GM21526 (cell line): ENCODE measurements at regions not wholly inside any gene's neighbourhood (a gene's known extent, or its start where the extent isn't known, plus 50 kb on each side); places are given as distances from the start of the nearest gene placed in this dataset.
"Not testable (repeated sequence)": the region's sequence is repeated elsewhere in the genome, so short reads cannot be mapped to it uniquely, and the experiment has no call there.

Experiments used
- ATAC-seq: cut with Tn5 transposase; IDR thresholded peaks from one replicate; pipeline ENCODE4 v1.9.1; 2021; ENCODE audit warnings: moderate library complexity; ENCODE audit not compliant: unreplicated experiment, low FRiP score

DNA sequence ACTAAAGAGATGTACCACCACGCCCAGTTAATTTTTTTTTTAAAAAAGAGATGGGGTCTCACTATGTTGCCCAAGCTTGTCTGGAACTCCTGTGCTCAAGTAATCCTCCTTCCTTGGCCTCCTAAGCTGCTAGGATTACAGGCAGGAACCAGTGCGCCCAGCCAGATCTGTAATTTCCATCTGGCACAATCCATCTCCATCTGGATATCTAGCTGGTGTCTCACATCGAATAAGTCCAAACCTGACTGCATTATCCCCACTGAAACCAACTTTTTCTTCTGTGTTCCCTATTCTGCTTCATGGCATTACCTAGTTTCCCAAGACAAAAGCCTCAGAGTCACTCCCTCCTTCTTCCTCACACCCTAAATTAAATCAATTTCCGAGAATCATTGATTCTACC, 125.8 kb upstream of the TEX13C start:
- no peak for ATAC-seq

DNA sequence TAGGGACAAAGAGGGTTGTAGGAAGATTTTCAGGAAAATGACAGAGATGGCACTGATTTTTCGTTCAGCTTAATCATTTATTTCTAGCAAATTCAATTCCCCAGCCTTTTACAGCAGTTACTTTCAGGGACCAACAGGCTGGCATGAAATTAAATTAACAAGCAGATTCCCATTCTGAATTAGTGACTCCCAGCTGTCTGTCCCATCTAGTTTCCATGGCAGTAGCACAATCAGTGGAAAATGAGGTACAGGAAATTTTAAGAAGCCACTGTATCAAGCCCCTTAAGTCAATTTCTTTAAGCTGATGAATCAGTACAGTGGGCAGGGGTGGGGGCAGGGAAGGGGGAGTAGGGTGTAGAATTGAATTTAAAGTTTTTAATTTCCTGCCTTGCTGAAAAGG, 121.1 kb upstream of the TEX13C start:
- ATAC-seq = no peak

DNA sequence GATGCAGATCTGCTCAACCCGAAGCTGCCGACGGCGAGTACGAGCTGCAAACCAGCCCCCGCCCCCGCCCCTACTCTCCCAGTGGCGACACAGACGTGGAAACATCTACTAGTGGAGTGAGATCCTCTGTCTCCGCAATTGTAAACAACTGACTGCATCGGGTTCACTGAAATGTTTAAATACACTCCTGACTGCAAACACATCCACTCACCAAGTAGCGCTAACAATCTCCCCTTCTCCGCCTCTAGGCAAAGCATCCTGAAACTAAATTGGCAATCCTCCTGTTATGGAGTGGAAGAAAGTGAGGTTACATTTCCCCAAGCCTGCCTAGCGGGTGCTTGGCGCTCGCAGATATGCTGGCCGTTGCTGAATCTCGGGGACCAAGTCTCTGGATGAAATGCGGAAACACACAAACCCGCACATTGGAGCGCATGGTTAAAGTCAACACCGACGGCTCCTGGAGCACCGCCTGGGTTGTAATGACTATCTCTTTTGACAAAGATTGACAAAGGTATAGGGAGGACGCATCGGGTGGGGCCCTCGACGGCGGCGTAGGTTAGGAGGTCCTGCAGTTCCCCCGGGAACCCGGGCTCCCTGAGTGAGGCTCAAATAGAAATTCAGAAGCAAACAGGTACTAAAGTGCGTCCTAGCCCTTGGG, 117.0 kb upstream of the TEX13C start:
- no peak for ATAC-seq

DNA sequence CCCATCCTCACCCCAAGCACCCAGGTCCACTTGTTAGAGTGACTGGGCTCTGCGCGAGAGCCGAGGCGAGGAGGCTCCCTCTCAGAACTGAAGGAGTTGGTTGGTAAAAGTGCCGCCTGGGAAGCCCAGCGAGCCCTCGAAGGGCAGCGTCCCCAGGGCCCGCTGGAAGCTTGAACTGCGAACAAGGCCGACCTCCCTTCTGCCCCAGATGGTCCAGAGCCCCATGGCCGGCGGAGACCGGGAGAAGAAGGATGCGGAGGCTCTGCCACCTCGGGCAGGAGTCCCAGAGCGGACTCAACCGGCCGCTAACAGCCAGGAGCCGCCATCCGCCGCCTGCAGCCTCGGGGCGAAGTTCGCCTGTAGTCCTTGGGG, 116.3 kb upstream of the TEX13C start:
- ATAC-seq = no peak

DNA sequence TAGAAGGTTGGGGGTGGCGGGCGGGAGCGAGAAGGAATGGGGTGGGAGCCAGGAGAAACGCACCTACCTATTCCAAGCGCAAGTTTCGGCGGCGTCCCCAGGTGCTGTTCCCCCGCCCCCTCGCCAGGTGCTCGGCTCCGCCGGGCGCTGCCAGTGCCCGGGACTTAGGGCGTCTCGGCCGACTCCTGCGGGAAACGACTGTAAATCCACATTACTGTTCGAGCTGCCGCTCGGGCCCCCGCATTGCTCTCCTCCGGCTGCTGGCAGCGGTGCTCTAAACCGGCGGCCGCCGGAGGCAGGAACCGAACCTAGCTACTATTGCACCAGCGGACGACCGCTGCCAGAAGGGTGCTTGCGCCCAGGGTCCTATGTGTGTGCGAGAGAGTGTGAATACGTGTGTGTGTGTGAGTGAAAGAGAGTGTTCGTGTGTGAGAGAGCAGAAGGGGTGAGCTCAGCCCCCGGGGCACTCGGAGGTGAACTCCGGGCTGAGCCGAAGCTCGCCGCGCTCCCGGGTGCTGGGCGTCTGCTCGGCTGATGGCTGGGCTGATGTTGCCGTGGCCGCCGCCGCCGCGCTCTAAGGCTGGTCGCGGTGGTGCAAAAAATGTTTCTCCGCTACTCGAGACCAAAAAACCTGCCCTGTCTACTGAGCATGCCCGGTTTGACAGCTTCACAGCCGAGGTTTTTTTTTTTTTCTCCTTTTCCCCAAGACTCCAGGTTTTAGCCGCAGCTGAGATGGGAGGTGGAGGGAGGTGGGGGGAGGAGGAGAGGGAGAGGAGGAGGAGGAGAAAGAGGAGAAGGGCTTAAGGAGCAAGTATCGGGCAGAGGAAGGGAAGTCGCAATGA, 115.7 kb upstream of the TEX13C start:
- ATAC-seq = no peak

DNA sequence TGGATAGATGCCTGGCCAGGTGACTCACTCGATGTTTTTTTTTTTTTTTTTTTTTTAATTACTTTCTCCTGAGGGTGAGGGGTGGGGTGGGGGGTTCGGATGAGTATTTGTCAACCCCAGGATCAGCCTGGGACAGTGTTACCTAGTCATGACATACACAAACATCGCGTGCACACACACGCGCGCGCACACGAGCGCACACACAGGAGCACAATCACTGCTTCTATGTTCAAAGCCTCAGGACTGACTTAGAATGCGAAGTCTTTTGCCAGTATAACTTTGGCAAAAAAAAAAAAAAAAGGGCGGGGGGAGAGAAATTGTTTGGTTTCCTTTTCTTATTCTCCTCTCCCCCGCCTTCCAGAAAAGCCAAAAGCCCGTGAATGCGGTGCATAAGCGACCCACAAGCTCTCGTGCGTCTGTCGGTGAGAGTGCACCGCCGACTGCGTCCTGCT, 115.0 kb upstream of the TEX13C start:
- ATAC-seq = no peak

DNA sequence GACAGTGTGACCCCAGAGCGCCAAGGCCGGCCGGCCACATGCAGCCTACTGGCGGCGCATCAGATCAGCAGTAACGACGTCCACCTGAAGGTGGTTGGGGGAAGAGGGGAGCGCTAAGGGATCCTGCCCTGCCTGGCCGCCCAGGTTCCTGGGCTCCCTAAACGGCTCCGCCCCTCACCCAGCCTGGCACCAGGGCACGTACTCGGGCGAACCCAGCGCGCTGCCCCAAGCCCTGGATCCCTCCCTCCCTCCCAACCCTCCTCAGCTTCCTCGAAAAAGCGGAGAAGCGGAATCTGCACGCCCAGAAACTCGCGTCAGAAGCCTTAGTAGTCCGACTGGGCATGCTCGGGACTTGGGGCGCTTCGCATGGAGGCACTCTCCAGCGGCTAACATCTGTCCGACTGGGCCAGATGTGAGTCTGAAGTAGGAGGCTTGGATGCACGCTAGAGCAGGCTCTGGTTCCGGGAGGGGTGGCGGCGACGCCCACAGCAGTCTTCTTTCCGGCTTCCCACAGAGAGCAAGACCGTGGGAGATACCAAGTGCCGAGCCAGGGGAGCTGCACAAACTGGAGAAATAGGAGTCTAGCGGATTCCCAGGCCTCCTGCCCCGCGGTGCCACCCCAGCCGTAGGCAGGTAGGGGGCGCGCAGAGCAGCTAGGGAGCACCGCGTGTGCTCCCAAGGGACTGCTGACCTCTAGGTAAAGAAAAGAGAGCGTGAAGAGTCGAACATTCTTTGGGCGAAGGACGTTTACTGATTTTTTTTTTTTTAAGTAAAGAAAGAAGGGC, 114.3 kb upstream of the TEX13C start:
- no peak for ATAC-seq

DNA sequence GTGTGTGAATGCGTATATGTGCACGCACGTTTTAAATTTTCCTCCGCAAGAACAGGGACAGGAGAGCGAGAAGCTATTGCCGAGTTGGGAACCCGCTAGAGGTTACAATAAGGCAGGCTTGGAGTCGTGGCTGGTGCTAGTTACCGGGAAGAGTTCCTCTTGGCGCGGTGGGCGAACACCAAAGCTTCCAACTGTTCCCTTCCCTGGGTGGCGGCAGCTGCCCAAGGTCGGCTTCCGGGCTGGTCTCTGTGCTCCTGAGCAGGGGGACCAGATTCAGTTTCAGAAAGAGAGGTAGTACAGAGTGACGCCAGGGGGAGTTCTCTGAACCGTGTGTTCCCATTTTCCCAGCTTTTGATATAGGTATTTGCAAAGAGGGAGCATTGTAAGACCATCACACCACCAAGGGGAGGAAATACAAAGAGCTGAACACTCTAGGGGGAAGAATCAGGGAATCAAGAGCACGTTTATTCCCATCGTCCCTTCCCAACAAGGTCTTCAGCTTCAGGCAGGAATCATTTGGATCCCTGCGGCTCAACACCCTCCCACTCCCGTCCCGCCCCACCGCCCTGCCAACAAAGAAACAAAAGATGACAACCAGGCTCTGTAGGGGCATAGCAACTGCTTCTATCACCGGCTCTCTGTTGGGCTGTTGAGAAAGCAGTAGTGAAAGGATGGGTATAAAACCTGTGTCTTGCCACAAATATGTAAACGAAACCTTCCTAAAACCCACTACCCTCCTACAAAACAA, 113.6 kb upstream of the TEX13C start:
- no peak for ATAC-seq

DNA sequence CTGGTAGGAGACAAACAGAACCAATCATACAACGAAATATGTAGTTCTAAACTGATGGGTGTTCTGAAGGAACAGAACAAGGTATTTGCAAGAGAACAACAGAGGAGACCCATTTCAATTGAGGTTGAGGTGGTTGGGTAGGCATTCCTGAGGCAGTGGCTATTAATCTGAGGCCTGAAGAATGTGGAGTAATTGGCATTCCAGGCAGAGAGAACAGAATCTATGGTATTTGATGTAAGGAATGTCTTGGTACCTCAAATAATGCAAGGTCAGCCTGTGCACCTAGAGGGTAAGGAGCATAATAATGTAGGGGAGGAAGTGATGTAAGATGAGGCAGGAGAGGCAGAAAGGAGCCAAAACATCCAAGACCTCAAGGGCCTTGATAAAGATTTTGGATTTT, 109.5 kb upstream of the TEX13C start:
- ATAC-seq = no peak

DNA sequence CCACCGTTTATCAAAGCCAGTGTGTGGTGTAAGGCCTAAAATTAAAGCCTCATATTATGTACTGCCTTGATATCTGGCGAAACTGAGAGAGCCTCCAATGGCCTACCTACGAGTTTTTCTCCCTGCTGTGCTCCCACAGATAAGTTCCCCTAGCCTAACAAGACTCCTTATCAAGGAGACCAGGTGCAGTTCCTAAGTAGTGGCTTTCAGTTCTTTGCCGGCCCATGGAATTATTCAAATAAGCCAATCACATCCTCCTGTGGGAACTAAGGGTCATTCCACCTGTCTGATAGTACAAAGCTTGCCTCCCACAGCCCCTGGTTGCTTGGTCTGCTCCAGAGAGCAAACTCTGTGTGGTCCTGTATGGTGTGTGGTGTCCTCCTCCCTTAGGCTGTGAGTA, 99.8 kb upstream of the TEX13C start:
- no peak for ATAC-seq

DNA sequence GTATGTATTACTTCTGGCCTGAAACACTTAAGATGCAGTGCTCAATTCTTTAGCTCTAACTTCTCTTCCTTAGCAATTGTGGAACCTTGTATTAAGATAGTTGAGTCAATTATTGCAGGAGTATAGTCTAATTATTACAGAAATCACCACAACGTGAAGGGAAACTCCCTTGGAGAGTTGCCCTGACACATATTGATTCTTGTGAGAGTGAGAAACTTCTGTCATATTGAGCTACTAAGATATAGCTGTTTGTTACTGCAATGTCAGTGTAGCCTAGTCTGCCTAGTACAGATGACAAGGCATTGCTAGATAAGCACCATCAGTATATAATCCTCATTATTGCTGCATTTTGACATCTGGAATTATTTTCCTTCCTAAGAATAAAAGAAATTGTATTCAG, 82.7 kb upstream of the TEX13C start:
- no peak for ATAC-seq

DNA sequence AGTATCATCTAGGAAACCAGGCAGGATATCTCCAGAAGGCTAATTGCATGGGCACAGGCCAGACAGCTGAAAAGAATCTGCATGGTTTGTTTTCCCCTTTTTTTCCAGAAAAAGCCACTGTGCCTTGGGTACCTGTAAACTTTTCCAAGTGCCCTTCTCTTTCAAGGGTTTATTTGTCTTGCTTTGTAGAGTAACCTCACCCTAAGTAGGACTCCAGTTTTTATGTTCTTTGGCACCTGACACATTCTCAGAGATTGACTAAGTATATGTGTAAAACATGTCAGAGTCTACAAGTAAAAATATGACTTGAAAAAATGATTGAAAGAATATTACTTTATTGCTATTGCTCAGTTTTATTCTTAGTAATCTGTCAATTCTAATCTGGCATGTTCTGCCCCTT, 70.7 kb upstream of the TEX13C start:
- no peak for ATAC-seq

DNA sequence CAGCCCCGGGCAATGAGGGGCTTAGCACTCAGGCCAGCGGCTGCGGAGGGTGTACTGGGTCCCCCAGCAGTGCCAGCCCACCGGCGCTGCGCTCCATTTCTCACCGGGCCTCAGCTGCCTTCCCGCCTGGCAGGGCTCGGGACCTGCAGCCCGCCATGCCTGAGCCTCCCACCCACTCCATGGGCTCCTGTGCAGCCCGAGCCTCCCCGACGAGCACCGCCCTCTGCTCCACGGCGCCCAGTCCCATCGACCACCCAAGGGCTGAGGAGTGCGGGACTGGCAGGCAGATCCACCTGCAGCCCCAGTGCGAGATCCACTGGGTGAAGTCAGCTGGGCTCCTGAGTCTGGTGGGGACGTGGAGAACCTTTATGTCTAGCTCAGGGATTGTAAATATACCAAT, 63.9 kb upstream of the TEX13C start:
- not testable (repeated sequence) for ATAC-seq

DNA sequence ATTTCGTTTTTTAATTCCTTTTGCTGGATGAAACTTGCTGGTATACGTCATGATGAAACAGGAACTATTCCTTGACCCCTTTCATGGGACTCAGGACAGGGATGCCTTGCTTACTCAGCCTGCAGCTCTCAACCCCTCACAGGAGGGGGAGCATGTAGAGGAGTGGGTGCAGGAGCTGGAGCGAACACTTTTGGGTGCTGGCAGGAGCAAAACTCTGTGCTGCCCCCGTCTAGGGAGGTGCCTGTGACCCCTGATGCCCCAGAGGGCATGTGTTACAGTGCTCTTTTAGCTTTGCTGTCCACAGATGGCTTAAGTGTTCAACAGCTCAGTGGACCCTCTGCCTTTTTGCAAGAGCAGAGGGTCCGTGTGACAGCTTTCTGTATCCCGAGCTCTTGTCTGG, 56.8 kb upstream of the TEX13C start:
- ATAC-seq = no peak

DNA sequence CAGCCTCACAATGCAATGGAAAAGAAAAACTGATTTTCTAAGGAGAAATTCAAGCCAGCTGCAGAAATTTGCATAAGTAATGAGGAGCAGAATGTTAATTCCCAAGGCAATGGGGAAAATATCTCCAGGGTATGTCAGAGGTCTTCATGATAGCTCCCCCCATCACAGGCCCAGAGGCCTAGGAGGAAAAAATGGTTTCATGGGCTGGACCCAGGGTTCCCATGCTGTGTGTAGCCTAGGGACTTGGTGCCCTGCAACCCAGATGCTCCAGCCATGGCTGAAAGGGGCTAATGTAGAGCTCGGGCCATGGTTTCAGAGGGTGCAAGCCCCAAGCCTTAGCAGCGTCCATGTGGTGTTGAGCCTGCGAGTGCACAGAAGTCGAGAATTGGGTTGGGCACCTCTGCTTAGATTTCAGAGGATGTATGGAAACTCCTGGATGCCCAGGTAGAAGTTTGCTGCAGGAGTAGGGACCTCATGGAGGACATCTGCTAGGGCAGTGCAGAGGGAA, 53.5 kb upstream of the TEX13C start:
- ATAC-seq = no peak
